ENCODE measurements at regions not wholly inside any gene's neighbourhood (a gene's known extent, or its start where the extent isn't known, plus 50 kb on each side); places are given as distances from the start of the nearest gene placed in this dataset.

DNA sequence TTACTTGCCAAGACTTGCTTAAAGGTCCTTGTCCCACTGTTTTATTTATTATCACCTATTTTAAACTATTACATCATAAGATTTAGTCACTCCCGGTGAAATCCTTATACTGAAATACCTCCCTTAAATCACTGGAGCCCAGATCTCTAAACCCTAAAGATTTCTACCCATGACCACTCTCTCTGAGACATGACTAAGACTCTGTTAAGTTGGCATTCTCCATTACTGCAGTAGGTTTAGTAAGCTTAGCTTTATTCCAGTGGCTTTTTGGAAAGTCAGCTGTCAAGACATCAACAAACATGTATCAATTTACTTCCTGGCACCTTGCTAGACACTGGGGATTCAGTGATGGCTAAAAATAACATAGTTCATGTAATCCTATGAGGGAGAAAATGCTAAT, 874.2 kb downstream of the KCNMA1 start:
- TF ChIP-seq, protein P1, sequence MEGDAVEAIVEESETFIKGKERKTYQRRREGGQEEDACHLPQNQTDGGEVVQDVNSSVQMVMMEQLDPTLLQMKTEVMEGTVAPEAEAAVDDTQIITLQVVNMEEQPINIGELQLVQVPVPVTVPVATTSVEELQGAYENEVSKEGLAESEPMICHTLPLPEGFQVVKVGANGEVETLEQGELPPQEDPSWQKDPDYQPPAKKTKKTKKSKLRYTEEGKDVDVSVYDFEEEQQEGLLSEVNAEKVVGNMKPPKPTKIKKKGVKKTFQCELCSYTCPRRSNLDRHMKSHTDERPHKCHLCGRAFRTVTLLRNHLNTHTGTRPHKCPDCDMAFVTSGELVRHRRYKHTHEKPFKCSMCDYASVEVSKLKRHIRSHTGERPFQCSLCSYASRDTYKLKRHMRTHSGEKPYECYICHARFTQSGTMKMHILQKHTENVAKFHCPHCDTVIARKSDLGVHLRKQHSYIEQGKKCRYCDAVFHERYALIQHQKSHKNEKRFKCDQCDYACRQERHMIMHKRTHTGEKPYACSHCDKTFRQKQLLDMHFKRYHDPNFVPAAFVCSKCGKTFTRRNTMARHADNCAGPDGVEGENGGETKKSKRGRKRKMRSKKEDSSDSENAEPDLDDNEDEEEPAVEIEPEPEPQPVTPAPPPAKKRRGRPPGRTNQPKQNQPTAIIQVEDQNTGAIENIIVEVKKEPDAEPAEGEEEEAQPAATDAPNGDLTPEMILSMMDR (conservative IDR thresholded peaks at IDR 0.05; ENCODE audit: low read depth, low read length) = no peak
- DNase-seq (ENCODE audit: low read depth) = no peak
- H3K4me3 ChIP-seq (ENCODE audit: low read depth, low read length) = no peak overlapping the region

DNA sequence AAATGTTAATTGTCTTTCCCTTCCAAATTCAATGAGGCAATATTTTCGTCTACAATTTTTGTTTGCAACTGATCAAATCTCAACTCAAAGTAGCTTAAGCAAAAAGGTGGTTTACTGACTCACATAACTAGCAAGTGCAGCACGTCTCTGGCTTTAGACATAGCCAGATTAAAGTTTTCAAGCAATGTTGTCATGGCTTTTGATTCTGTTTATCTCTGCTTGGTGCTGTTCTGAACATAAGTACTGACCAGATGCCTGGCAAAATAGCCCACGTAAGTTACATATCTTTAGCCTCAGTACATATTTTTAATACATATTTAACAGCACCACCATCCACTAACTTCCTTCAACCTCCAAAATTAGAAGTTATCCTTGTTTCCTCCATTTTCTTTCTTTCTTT, 877.9 kb downstream of the KCNMA1 start:
- TF ChIP-seq, protein P1 (conservative IDR thresholded peaks at IDR 0.05; ENCODE audit: low read depth, low read length) = no peak
- DNase-seq (ENCODE audit: low read depth) = no peak
- H3K4me3 ChIP-seq (ENCODE audit: low read depth, low read length) = no peak overlapping the region

DNA sequence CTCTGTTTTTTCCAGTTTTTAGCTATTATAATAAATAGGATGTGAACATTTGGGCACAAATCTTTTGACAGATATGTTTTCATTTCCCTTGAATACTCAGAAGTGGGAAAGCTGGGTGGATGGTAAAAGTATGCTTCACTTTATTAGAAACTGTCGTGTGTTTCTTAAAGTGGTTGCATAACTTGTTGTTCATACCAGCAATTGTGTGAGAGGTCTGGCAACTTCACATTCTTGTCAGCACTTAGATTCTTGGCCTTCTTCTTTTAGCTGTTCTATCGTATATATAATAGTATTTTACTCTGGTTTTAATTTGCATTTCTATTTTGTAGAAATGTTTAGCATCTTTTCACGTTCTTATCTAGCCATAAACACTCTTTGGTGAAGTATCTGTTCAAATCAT, 894.4 kb downstream of the KCNMA1 start:
- DNase-seq (ENCODE audit: low read depth) = no peak
- TF ChIP-seq, protein P1 (conservative IDR thresholded peaks at IDR 0.05; ENCODE audit: low read depth, low read length) = no peak
- no peak overlapping the region for H3K4me3 ChIP-seq (ENCODE audit: low read depth, low read length)

DNA sequence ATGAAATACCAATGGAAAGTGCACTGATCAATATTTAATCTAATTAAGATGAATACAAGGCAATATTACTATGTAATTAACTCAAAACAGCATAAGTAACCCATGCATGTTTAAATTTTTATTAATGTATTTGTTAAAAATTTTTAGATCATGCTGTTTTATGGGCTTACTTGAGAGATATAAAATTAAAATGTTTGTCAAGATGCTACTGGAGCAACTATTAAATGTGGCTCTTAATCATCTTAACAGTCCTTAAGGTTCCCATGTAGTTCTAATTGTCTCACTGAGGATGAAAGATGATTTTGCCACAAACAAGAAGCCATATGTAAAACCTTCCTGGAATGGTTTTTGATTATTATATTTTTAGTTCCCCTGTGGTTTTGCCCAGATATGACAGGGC, 897.1 kb downstream of the KCNMA1 start:
- DNase-seq (ENCODE audit: low read depth) = no peak
- H3K4me3 ChIP-seq (ENCODE audit: low read depth, low read length) = no peak overlapping the region
- TF ChIP-seq, protein P1 (conservative IDR thresholded peaks at IDR 0.05; ENCODE audit: low read depth, low read length) = no peak

DNA sequence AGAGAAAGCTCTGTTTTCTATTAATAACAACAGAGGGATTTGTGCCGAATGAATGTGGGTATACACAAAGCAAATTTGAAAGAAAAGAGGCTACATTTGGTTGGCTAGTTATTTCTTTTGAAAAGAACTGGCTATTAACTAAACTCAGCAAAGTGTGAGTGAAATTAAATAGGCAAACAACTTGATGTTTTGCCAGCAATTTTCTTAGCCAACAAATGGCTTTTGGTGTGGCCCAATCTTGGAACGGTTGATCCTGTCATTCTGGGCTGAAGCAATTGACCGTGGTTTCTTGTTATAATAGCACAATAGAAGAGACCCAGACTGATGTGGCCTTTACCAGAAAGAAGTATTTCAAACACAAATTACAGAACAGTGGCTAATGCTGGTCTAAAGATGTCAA, 898.6 kb downstream of the KCNMA1 start:
- no peak overlapping the region for H3K4me3 ChIP-seq (ENCODE audit: low read depth, low read length)
- no peak for DNase-seq (ENCODE audit: low read depth)
- TF ChIP-seq, protein P1 (conservative IDR thresholded peaks at IDR 0.05; ENCODE audit: low read depth, low read length) = no peak

DNA sequence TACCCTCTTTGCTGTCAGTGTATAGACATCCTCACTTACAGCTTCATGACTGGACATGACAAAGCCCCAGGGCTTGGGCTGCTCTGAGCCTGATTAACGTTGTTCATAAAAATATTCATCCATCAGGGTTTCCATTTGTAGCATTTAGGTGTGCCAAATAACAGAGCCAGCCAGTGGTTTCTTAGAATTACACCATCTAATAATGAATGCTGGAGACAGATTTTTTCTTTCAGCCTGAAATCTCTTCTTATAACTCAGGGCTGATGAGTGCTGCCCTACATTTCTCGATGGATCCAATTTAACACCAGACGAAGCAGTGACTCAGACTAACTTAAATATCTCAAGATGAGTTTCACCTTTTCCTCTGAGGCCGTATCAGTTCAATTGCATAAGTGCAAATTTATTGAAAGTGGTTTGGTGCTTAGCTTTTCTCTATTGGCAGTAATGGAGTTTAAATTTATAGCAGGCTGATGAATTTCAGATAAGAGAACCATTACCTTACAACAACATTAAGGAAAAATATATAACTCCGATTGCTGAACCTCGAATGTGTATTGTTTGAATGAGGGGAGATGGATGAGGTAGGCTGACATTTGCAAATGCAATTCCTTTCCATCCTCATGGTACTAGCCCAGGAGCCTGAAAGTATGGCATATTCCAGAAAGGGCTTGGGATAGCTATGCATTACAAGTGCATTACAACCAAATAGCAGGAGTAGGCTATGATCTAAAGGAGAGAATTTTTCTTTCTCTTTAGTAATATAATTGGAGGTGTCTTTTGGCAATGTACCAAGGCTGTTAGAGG, 900.6 kb downstream of the KCNMA1 start:
- TF ChIP-seq, protein P1 (conservative IDR thresholded peaks at IDR 0.05; ENCODE audit: low read depth, low read length) = no peak
- no peak for DNase-seq (ENCODE audit: low read depth)
- H3K4me3 ChIP-seq (ENCODE audit: low read depth, low read length) = no peak overlapping the region

DNA sequence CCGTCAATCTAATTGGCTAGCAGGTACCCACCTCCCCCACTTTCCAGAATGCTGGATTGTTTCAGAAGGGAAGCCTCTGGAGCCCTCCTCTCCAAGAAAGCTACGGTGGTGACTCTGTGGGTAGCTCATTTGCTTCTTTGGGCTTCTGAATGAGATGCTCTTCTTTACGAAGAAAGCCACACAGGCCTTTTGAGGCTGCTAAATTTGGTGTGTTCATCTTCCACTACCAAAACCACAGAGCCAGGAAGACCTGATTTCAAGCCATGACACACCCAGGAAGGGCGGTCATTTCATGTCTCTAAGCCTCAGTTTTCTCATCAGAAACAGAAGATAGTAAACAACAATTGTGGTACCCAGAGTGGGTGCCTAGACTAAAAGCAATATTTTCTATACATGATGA, 901.2 kb downstream of the KCNMA1 start:
- no peak overlapping the region for H3K4me3 ChIP-seq (ENCODE audit: low read depth, low read length)
- TF ChIP-seq, protein P1 (conservative IDR thresholded peaks at IDR 0.05; ENCODE audit: low read depth, low read length) = no peak
- DNase-seq (ENCODE audit: low read depth) = no peak
